Endothelial cell of umbilical vein (primary cell): ENCODE measurements at regions not wholly inside any gene's neighbourhood (a gene's known extent, or its start where the extent isn't known, plus 50 kb on each side); places are given as distances from the start of the nearest gene placed in this dataset.

Source experiments
- BruUV-seq: library from RNA; stranded (reverse); fragments of 400-500 nt; replicated peaks from 2 replicates; lab custom pipeline; 2021; lab: Mats Ljungman, UMichigan
- CTCF ChIA-PET: fragments of 300-600, 350-600 bp; sonication (Branson Sonifier 250); formaldehyde crosslinking; loops from one replicate; lab custom pipeline; 2021; ENCODE audit warnings: antibody characterized with exemption, inconsistent platforms; lab: Charles Lee
- POLR2A ChIA-PET: fragments of 300-600, 350-600 bp; sonication (Branson Sonifier 250); formaldehyde crosslinking; loops from one replicate; lab custom pipeline; 2021; ENCODE audit warnings: antibody characterized with exemption, inconsistent platforms; lab: Charles Lee
- DNase-seq: peaks from one replicate; pipeline ENCODE4 v3.0.0-alpha.2; 2011; ENCODE audit warnings: low read depth, low spot score
- FAIRE-seq: peaks from 2 replicates; lab custom pipeline; 2011; peaks lifted over from hg19 to GRCh38; lab: Jason Lieb, UNC
- H2AFZ ChIP-seq: 2 replicates; pipeline ENCODE4 v1.6.0; 2012; ENCODE audit warnings: low read depth, low read length, control low read depth, inconsistent platforms
- H3K27ac ChIP-seq: 2 replicates; pipeline ENCODE4 v1.5.1; 2011; ENCODE audit warnings: low read depth, mild to moderate bottlenecking, control low read depth, low read length, moderate library complexity; ENCODE audit not compliant: insufficient read depth
- H3K27me3 ChIP-seq, 2 experiments: 2 replicates each; pipeline versions ENCODE4 v1.6.0 to v1.6.1; 2011; ENCODE audit warnings: low read length in 2 of 2, mixed read lengths in 1 of 2; ENCODE audit not compliant: control insufficient read depth in 2 of 2, insufficient read depth in 2 of 2
- H3K36me3 ChIP-seq, 2 experiments: 2 replicates in 1 of 2; 3 replicates in 1 of 2; pipeline ENCODE4 v1.5.1; 2011; ENCODE audit warnings: low read length in 2 of 2, mild to moderate bottlenecking in 1 of 2, moderate library complexity in 1 of 2; ENCODE audit not compliant: control insufficient read depth in 2 of 2, insufficient read depth in 2 of 2; ENCODE audit errors: extremely low read depth in 1 of 2
- H3K4me1 ChIP-seq: 3 replicates; pipeline ENCODE4 v1.5.1; 2011; ENCODE audit warnings: mild to moderate bottlenecking, low read length; ENCODE audit not compliant: control insufficient read depth, insufficient read depth; ENCODE audit errors: extremely low read depth
- H3K4me2 ChIP-seq: 2 replicates; pipeline ENCODE4 v1.6.1; 2011; ENCODE audit warnings: low read length, control low read depth, mixed read lengths; ENCODE audit not compliant: insufficient read depth
- H3K4me3 ChIP-seq, 3 experiments: fragments of 200-600 bp in 1 of 3; sonication (generic), shearing (Covaris generic) in 1 of 3; replicated peaks in 1 of 3; 2 replicates each; pipeline ENCODE4 v1.5.1; 2011 to 2016; ENCODE audit warnings: control low read depth in 3 of 3, low read length in 3 of 3, mild to moderate bottlenecking in 2 of 3, inconsistent platforms in 1 of 3, low read depth in 1 of 3, moderate library complexity in 1 of 3; ENCODE audit not compliant: insufficient read depth in 1 of 3
- H3K79me2 ChIP-seq: 2 replicates; pipeline ENCODE4 v1.6.0; 2012; ENCODE audit warnings: low read length, inconsistent platforms; ENCODE audit not compliant: control insufficient read depth, insufficient read depth
- H3K9ac ChIP-seq: replicated peaks from 2 replicates; pipeline ENCODE3; 2011; ENCODE audit warnings: low read length, control low read depth; ENCODE audit not compliant: insufficient read depth; ENCODE audit errors: extremely low read depth
- H3K9me1 ChIP-seq: replicated peaks from 3 replicates; pipeline ENCODE4 v1.6.0; 2011; ENCODE audit warnings: mild to moderate bottlenecking, low read length; ENCODE audit not compliant: control insufficient read depth, insufficient read depth; ENCODE audit errors: extremely low read depth
- H3K9me3 ChIP-seq: replicated peaks from 2 replicates; pipeline ENCODE4 v1.5.1; 2012; ENCODE audit warnings: low read length, inconsistent platforms; ENCODE audit not compliant: control insufficient read depth, insufficient read depth
- H4K20me1 ChIP-seq: replicated peaks from 2 replicates; pipeline ENCODE3; 2011; ENCODE audit warnings: mild to moderate bottlenecking, low read length; ENCODE audit not compliant: control insufficient read depth, insufficient read depth; ENCODE audit errors: extremely low read depth
- CTCF ChIP-seq, 2 donors: IDR thresholded peaks; 1 replicate in 1 of 2; 2 replicates in 1 of 2; pipeline ENCODE4 v1.5.1; 2011; ENCODE audit warnings: low read length in 2 of 2, mild to moderate bottlenecking in 2 of 2, moderate library complexity in 2 of 2, control low read depth in 1 of 2, inconsistent platforms in 1 of 2, low read depth in 1 of 2; ENCODE audit not compliant: insufficient read depth in 1 of 2; ENCODE audit errors: extremely low read depth in 1 of 2
- EZH2 ChIP-seq: IDR thresholded peaks from 2 replicates; pipeline ENCODE4 v1.6.1; 2012; ENCODE audit warnings: borderline replicate concordance, low read depth, mild to moderate bottlenecking, moderate library complexity, low read length, inconsistent platforms; ENCODE audit not compliant: severe bottlenecking
- FOS ChIP-seq: IDR thresholded peaks from 2 replicates; pipeline ENCODE4 v1.6.1; 2011; ENCODE audit warnings: mild to moderate bottlenecking, low read length, moderate library complexity, borderline replicate concordance; ENCODE audit not compliant: insufficient read depth
- GATA2 ChIP-seq: IDR thresholded peaks from 2 replicates; pipeline ENCODE4 v1.7.0; 2011; ENCODE audit warnings: low read depth, mild to moderate bottlenecking, moderate library complexity, mixed read lengths, low read length; ENCODE audit not compliant: insufficient read length, insufficient read depth
- JUN ChIP-seq: IDR thresholded peaks from 2 replicates; pipeline ENCODE4 v1.6.1; 2011; ENCODE audit warnings: borderline replicate concordance, low read depth; ENCODE audit not compliant: insufficient read length, insufficient read depth
- MYC ChIP-seq: IDR thresholded peaks from one replicate; pipeline ENCODE4 v1.6.1; 2011; ENCODE audit warnings: mild to moderate bottlenecking, low read depth, low read length
- POLR2A ChIP-seq: IDR thresholded peaks from 2 replicates; pipeline ENCODE4 v1.6.1; 2012; ENCODE audit warnings: low read depth, mild to moderate bottlenecking, control low read depth, low read length
- POLR2AphosphoS5 ChIP-seq: IDR thresholded peaks from 2 replicates; pipeline ENCODE4 v1.6.1; 2012; ENCODE audit warnings: low read depth, mild to moderate bottlenecking, control low read depth, low read length, moderate library complexity; ENCODE audit not compliant: insufficient read depth
- dilution Hi-C: fragments of 300-500 bp; cut with MboI; formaldehyde crosslinking; loops from one replicate; pipeline ENCODE4 v1.15.0; 2019; ENCODE audit warnings: low sequenced_read_pairs; ENCODE audit not compliant: extremely low pct_ligation_motif_present
- intact Hi-C: fragments of 100-400 bp; cut with micrococcal nuclease; formaldehyde crosslinking; loops from one replicate; pipeline ENCODE4 v1.10.0; 2022
- TF ChIP-seq, protein P1 (sequence below): IDR thresholded peaks from 2 replicates; pipeline ENCODE4 v1.6.1; 2011; ENCODE audit not compliant: insufficient read depth, insufficient read length

GRCh38 chr5:38165435-38165834 is 92.9 kb upstream of the EGFLAM start:
- Histone ChIP-seq H3K9me1 (no peaks in the 10 kb centered on the region), H4K20me1 (no peaks in the 10 kb centered on the region), H3K27me3 (no peaks in the 10 kb centered on the region), H3K9ac (no peak overlapping the region), H3K27ac (no peak overlapping the region), H2AFZ (no peak overlapping the region), H3K4me3 (no peak overlapping the region), H3K4me1 (no peaks in the 10 kb centered on the region), H3K4me2 (no peak overlapping the region), H3K36me3 (no peaks in the 10 kb centered on the region), H3K9me3 (no peaks in the 10 kb centered on the region), H3K79me2 (no peaks in the 10 kb centered on the region)
- DNase-seq (no peak), FAIRE-seq (no peak)
- TF ChIP-seq CTCF (IDR thresholded peaks at IDR 0.05; ENCODE audit: extremely low read depth in 1 of 2, insufficient read depth in 1 of 2, low read depth in 1 of 2, low read length in 2 of 2) = no peak
- no peak for TF ChIP-seq EZH2
- TF ChIP-seq FOS = no peak
- no peak for TF ChIP-seq POLR2A
- TF ChIP-seq, protein P1, sequence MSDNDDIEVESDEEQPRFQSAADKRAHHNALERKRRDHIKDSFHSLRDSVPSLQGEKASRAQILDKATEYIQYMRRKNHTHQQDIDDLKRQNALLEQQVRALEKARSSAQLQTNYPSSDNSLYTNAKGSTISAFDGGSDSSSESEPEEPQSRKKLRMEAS = no peak
- no peak for TF ChIP-seq POLR2AphosphoS5
- no peak for TF ChIP-seq JUN
- no peak for TF ChIP-seq GATA2
- no peak for TF ChIP-seq MYC
- ChIA-PET POLR2A (no interaction called here), CTCF (interaction anchor here (0.9 kb wide), 1 partner anchor 27 kb away, joined by 3 read pairs; no protein-coding TSS in a partner anchor)
- dilution Hi-C loops (no loop called here), intact Hi-C loops (no loop called here)
- BruUV-seq = no TSS peak
